Natural killer cell (primary cell): ENCODE measurements at regions not wholly inside any gene's neighbourhood (a gene's known extent, or its start where the extent isn't known, plus 50 kb on each side); places are given as distances from the start of the nearest gene placed in this dataset.

Experiments used
- ATAC-seq, 3 donors: fragments of 150-1000 bp in 2 of 3; fragments of 200-7000 bp in 1 of 3; cut with Tn5 transposase; 1 replicate in 1 of 3; 2 replicates in 2 of 3; pipeline ENCODE4 v1.10.0; 2021; ENCODE audit warnings: mild to moderate bottlenecking in 2 of 3, moderate library complexity in 2 of 3
- DNase-seq, 2 donors: peaks; one replicate each; pipeline versions ENCODE4 v3.0.0 to v3.0.0-alpha.2; 2013 to 2021; ENCODE audit warnings: mixed read lengths in 1 of 2
- H3K27ac ChIP-seq: one replicate; pipeline ENCODE4 v1.5.1; 2013; ENCODE audit warnings: mild to moderate bottlenecking, low read length
- H3K27me3 ChIP-seq: one replicate; pipeline ENCODE4 v1.6.1; 2013; ENCODE audit warnings: low read length; ENCODE audit not compliant: control insufficient read depth, insufficient read depth
- H3K36me3 ChIP-seq: one replicate; pipeline ENCODE4 v1.6.1; 2013; ENCODE audit warnings: low read length; ENCODE audit not compliant: control insufficient read depth, insufficient read depth
- H3K4me1 ChIP-seq: one replicate; pipeline ENCODE4 v1.6.1; 2013; ENCODE audit warnings: low read length; ENCODE audit not compliant: control insufficient read depth, insufficient read depth
- H3K4me3 ChIP-seq: one replicate; pipeline ENCODE4 v1.5.1; 2013; ENCODE audit warnings: low read length
- H3K9me3 ChIP-seq: one replicate; pipeline ENCODE4 v1.6.1; 2013; ENCODE audit warnings: low read length; ENCODE audit not compliant: control insufficient read depth, insufficient read depth
- H3K27ac Mint-ChIP-seq, 2 donors: one replicate each; pipeline ENCODE4 v1.8.0; 2022; ENCODE audit warnings: mild to moderate bottlenecking in 2 of 2, mixed read lengths in 2 of 2, moderate library complexity in 1 of 2
- H3K27me3 Mint-ChIP-seq, 2 donors: one replicate each; pipeline ENCODE4 v1.8.0; 2022; ENCODE audit warnings: low read depth in 2 of 2, mixed read lengths in 2 of 2
- H3K36me3 Mint-ChIP-seq: one replicate; pipeline ENCODE4 v1.8.0; 2022; ENCODE audit warnings: mixed read lengths
- H3K4me1 Mint-ChIP-seq, 2 donors: one replicate each; pipeline ENCODE4 v1.8.0; 2022; ENCODE audit warnings: mixed read lengths in 2 of 2
- H3K4me3 Mint-ChIP-seq: one replicate; pipeline ENCODE4 v1.8.0; 2022; ENCODE audit warnings: mild to moderate bottlenecking, moderate library complexity, mixed read lengths
- H3K9me3 Mint-ChIP-seq, 2 donors: one replicate each; pipeline ENCODE4 v1.8.0; 2022; ENCODE audit warnings: mixed read lengths in 2 of 2
- CTCF ChIP-seq: fragments of 200-600 bp; IDR thresholded peaks from one replicate; pipeline ENCODE4 v1.8.0; 2022; ENCODE audit warnings: antibody characterized with exemption
- WGBS: methylation state at CpG from one replicate; pipeline ENCODE4 v1.1.7; 2013; ENCODE audit warnings: missing lambda C conversion rate; ENCODE audit not compliant: insufficient coverage; 5-methylcytosine and 5-hydroxymethylcytosine counted together
- intact Hi-C: fragments of 100-400 bp; cut with micrococcal nuclease; formaldehyde crosslinking; loops from one replicate; pipeline ENCODE4 v1.14.2; 2022

- Histone ChIP-seq H3K36me3 (no peaks in the 10 kb centered on the region), H3K27me3 (no peaks in the 10 kb centered on the region), H3K27ac (no peak overlapping the region), H3K4me3 (no peak overlapping the region), H3K9me3 (no peaks in the 10 kb centered on the region), H3K4me1 (no peaks in the 10 kb centered on the region)
- Mint-ChIP-seq H3K4me1 (no peaks in the 10 kb centered on the region), H3K9me3 (peaks cover 2 to 3% of the 10 kb centered on the region in 2 donors), H3K36me3 (no peaks in the 10 kb centered on the region), H3K27me3 (peaks cover 0 to 3% of the 10 kb centered on the region in 2 donors), H3K27ac (no peak overlapping the region), H3K4me3 (no peak overlapping the region)
- ATAC-seq (no peak), DNase-seq (no peak)
- intact Hi-C loops = no loop called here
- TF ChIP-seq CTCF = no peak
Observed at GRCh38 chr9:2560180-2560579, 61.4 kb upstream of the VLDLR start.

GRCh38 chr9:2565676-2566340, 55.8 kb upstream of the VLDLR start:
- no peaks in the 10 kb centered on the region for H3K9me3 ChIP-seq
- intact Hi-C loops = no loop called here
- Mint-ChIP-seq H3K27ac (no peak overlapping the region), H3K9me3 (no peaks in the 10 kb centered on the region), H3K4me1 (peaks cover 0 to 4% of the 10 kb centered on the region in 2 donors), H3K27me3 (peaks cover 0 to 3% of the 10 kb centered on the region in 2 donors), H3K36me3 (no peaks in the 10 kb centered on the region), H3K4me3 (no peak overlapping the region)
- no peak for ATAC-seq
- WGBS = 100% methylated on average over 4 of the region's 6 CpGs
- no peak overlapping the region for H3K4me3 ChIP-seq
- no peak overlapping the region for H3K27ac ChIP-seq
- no peak for DNase-seq
- H3K4me1 ChIP-seq = no peaks in the 10 kb centered on the region
- no peak for TF ChIP-seq CTCF
- no peaks in the 10 kb centered on the region for H3K36me3 ChIP-seq
- no peaks in the 10 kb centered on the region for H3K27me3 ChIP-seq

GRCh38 chr9:2567922-2568321, 53.7 kb upstream of the VLDLR start:
- no peaks in the 10 kb centered on the region for H3K27me3 Mint-ChIP-seq
- no peaks in the 10 kb centered on the region for H3K4me1 ChIP-seq
- H3K36me3 ChIP-seq = no peaks in the 10 kb centered on the region
- no peaks in the 10 kb centered on the region for H3K36me3 Mint-ChIP-seq
- no peak overlapping the region for H3K27ac ChIP-seq
- peaks cover 0 to 14% of the 10 kb centered on the region in 2 donors for H3K4me1 Mint-ChIP-seq
- H3K27me3 ChIP-seq = no peaks in the 10 kb centered on the region
- no peak for DNase-seq
- intact Hi-C loops = no loop called here
- H3K9me3 ChIP-seq = no peaks in the 10 kb centered on the region
- no peak overlapping the region for H3K27ac Mint-ChIP-seq
- no peaks in the 10 kb centered on the region for H3K9me3 Mint-ChIP-seq
- TF ChIP-seq CTCF = no peak
- ATAC-seq = no peak
- no peak overlapping the region for H3K4me3 ChIP-seq
- H3K4me3 Mint-ChIP-seq = no peak overlapping the region

- DNase-seq (no peak), ATAC-seq (no peak)
- no peaks in the 10 kb centered on the region for H3K27me3 ChIP-seq
- Mint-ChIP-seq H3K4me3 (no peak overlapping the region), H3K27me3 (no peaks in the 10 kb centered on the region), H3K27ac (no peak overlapping the region), H3K9me3 (no peaks in the 10 kb centered on the region), H3K36me3 (no peaks in the 10 kb centered on the region), H3K4me1 (peaks cover 0 to 14% of the 10 kb centered on the region in 2 donors)
- no peaks in the 10 kb centered on the region for H3K4me1 ChIP-seq
- H3K27ac ChIP-seq = no peak overlapping the region
- no peaks in the 10 kb centered on the region for H3K9me3 ChIP-seq
- no peak for TF ChIP-seq CTCF
- intact Hi-C loops = no loop called here
- no peaks in the 10 kb centered on the region for H3K36me3 ChIP-seq
- no peak overlapping the region for H3K4me3 ChIP-seq
Observed at GRCh38 chr9:2568689-2569088, 52.9 kb upstream of the VLDLR start.
